Suprapubic skin (tissue), 4 donors: ENCODE measurements at regions not wholly inside any gene's neighbourhood (a gene's known extent, or its start where the extent isn't known, plus 50 kb on each side); places are given as distances from the start of the nearest gene placed in this dataset.

ENCODE experiments used
- DNase-seq, 2 donors: peaks; one replicate each; pipeline ENCODE4 v3.0.0-alpha.2; 2019; ENCODE audit warnings: low spot score in 2 of 2
- H3K27ac ChIP-seq: fragments of 200-600 bp; sonication (generic); one replicate; pipeline ENCODE4 v1.5.1; 2019
- H3K27me3 ChIP-seq: fragments of 200-600 bp; sonication (generic); one replicate; pipeline ENCODE4 v1.5.1; 2019
- H3K36me3 ChIP-seq: fragments of 200-600 bp; sonication (generic); one replicate; pipeline ENCODE4 v1.5.1; 2019
- H3K4me1 ChIP-seq: fragments of 200-600 bp; sonication (generic); one replicate; pipeline ENCODE4 v1.5.1; 2019
- H3K4me3 ChIP-seq: fragments of 200-600 bp; sonication (generic); one replicate; pipeline ENCODE4 v1.5.1; 2019; ENCODE audit warnings: mild to moderate bottlenecking
- H3K9me3 ChIP-seq: fragments of 200-600 bp; sonication (generic); one replicate; pipeline ENCODE4 v1.5.1; 2019
- CTCF ChIP-seq, 2 donors: fragments of 200-600 bp in 1 of 2; fragments of 450-650 bp in 1 of 2; sonication (generic) in 1 of 2; IDR thresholded peaks; one replicate each; pipeline ENCODE4 v1.5.1; 2016 to 2019; ENCODE audit warnings: antibody characterized with exemption in 2 of 2, mild to moderate bottlenecking in 1 of 2, moderate library complexity in 1 of 2
- EP300 ChIP-seq: sonication (generic); formaldehyde crosslinking; IDR thresholded peaks from one replicate; pipeline ENCODE4 v1.6.1; 2017; ENCODE audit warnings: antibody characterized with exemption
- POLR2A ChIP-seq, 2 donors: fragments of 450-650 bp; IDR thresholded peaks; one replicate each; pipeline ENCODE4 v1.6.1; 2017; ENCODE audit warnings: antibody characterized with exemption in 2 of 2, mild to moderate bottlenecking in 2 of 2, moderate library complexity in 2 of 2
- POLR2AphosphoS5 ChIP-seq, 3 donors: sonication (generic); formaldehyde crosslinking; IDR thresholded peaks; one replicate each; pipeline ENCODE4 v1.6.1; 2017; ENCODE audit warnings: antibody characterized with exemption in 3 of 3
- WGBS: methylation state at CpG from one replicate; pipeline ENCODE4 v1.1.5; 2018; 5-methylcytosine and 5-hydroxymethylcytosine counted together

DNA sequence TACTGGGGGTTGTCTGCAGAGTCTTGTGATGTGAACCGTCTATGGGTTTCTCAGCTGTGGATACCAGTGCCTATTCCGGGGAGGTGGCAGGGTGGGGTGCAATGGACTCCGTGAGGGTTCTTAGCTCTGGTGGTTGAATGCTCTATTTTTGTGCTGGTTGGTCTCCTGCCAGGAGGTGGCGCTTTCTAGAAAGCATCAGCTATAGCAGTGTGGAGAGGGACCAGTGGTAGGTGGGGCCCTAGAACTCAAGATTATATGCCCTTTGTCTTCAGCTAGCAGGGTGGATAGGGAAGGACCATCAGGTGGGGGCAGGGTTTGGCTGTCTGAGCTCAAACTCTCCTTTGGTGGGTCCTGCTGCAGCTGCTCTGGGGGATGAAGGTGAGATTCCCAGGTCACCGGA is 127.3 kb upstream of the PLD5 start:
- H3K4me3 ChIP-seq, result no peak overlapping the region
- H3K4me1 ChIP-seq, result no peaks in the 10 kb centered on the region
- 48% methylated on average over 5 of the region's 5 CpGs for WGBS
- no peaks in the 10 kb centered on the region for H3K36me3 ChIP-seq
- no peak overlapping the region for H3K27ac ChIP-seq
- no peak for DNase-seq
- TF ChIP-seq POLR2AphosphoS5 (IDR thresholded peaks at IDR 0.05) (no peak), POLR2A (IDR thresholded peaks at IDR 0.05) (no peak), EP300 (no peak), CTCF (IDR thresholded peaks at IDR 0.05) (no peak)
- H3K27me3 ChIP-seq, result no peaks in the 10 kb centered on the region
- H3K9me3 ChIP-seq, result peaks cover 5% of the 10 kb centered on the region

- TF ChIP-seq CTCF (IDR thresholded peaks at IDR 0.05) (no peak), POLR2AphosphoS5 (IDR thresholded peaks at IDR 0.05) (no peak), POLR2A (IDR thresholded peaks at IDR 0.05) (no peak), EP300 (no peak)
- WGBS, result 72% methylated on average over 3 of the region's 3 CpGs
Observed at GRCh38 chr1:242641461-242641860, 117.0 kb upstream of the PLD5 start.

DNA sequence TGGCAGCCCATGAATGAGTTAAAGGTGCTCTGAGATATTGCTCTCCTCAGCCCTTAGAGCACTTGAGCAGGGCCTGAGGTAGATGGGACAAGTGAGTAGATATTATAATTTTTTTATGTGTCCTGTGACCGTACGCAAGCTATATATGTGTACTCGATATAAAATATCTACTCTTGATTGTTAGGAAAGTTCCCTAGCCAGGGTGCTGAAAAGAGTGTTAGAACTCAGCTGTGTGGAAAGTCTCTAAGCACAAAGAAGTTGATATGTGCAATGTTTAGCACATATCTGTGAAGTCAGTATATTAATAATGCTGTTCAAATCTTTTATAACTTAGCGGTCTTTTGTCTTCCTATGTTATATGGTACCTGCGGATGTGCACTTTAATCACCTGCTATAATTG is 114.6 kb upstream of the PLD5 start:
- H3K9me3 ChIP-seq, result no peaks in the 10 kb centered on the region
- TF ChIP-seq POLR2AphosphoS5 (IDR thresholded peaks at IDR 0.05), result no peak
- TF ChIP-seq POLR2A (IDR thresholded peaks at IDR 0.05), result no peak
- TF ChIP-seq EP300, result no peak
- TF ChIP-seq CTCF (IDR thresholded peaks at IDR 0.05), result no peak
- DNase-seq, result no peak
- H3K36me3 ChIP-seq, result no peaks in the 10 kb centered on the region
- no peak overlapping the region for H3K27ac ChIP-seq
- H3K4me1 ChIP-seq, result no peaks in the 10 kb centered on the region
- 90% methylated on average over 5 of the region's 5 CpGs for WGBS
- no peaks in the 10 kb centered on the region for H3K27me3 ChIP-seq
- H3K4me3 ChIP-seq, result no peak overlapping the region

More at GRCh38 chr1:242641461-242641860, 117.0 kb upstream of the PLD5 start:
- H3K27ac ChIP-seq, result no peak overlapping the region
- no peaks in the 10 kb centered on the region for H3K27me3 ChIP-seq
- DNase-seq, result no peak
- H3K4me3 ChIP-seq, result no peak overlapping the region
- H3K9me3 ChIP-seq, result no peaks in the 10 kb centered on the region
- H3K4me1 ChIP-seq, result no peaks in the 10 kb centered on the region
- no peaks in the 10 kb centered on the region for H3K36me3 ChIP-seq

- TF ChIP-seq POLR2A (IDR thresholded peaks at IDR 0.05), result no peak
- no peak for TF ChIP-seq CTCF (IDR thresholded peaks at IDR 0.05)
- TF ChIP-seq POLR2AphosphoS5 (IDR thresholded peaks at IDR 0.05), result no peak
- no peak for TF ChIP-seq EP300
- no peaks in the 10 kb centered on the region for H3K4me1 ChIP-seq
- H3K36me3 ChIP-seq, result no peaks in the 10 kb centered on the region
- DNase-seq, result no peak
- no peaks in the 10 kb centered on the region for H3K27me3 ChIP-seq
- no peak overlapping the region for H3K4me3 ChIP-seq
- H3K27ac ChIP-seq, result no peak overlapping the region
- WGBS, result 73% methylated on average over 5 of the region's 5 CpGs
- no peaks in the 10 kb centered on the region for H3K9me3 ChIP-seq
Observed at GRCh38 chr1:242634732-242635131, 110.2 kb upstream of the PLD5 start.

DNA sequence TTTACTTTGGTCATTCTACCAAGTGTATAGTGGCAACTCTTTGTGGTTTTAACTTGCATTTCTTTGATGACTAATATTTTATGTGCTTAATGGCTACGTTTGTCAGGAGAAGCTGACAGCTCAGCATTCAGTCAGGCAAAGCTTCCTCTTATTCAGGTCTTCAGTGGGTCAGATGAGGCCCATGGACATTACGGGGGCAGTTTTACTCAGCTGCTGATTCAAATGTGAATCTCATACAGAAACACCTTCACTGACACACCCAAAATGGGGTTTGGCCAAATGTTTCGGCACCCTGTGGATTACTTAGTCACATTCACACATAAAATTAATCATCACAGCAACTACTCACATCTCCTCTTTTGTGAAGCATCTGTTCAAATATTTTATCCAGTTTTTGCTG is 104.9 kb upstream of the PLD5 start:
- WGBS, result 59% methylated on average over 3 of the region's 3 CpGs
- H3K4me3 ChIP-seq, result no peak overlapping the region
- DNase-seq, result no peak
- TF ChIP-seq EP300 (no peak), POLR2AphosphoS5 (IDR thresholded peaks at IDR 0.05) (no peak), CTCF (IDR thresholded peaks at IDR 0.05) (no peak), POLR2A (IDR thresholded peaks at IDR 0.05) (no peak)
- no peaks in the 10 kb centered on the region for H3K27me3 ChIP-seq
- no peak overlapping the region for H3K27ac ChIP-seq
- no peaks in the 10 kb centered on the region for H3K4me1 ChIP-seq
- no peaks in the 10 kb centered on the region for H3K36me3 ChIP-seq
- H3K9me3 ChIP-seq, result no peaks in the 10 kb centered on the region
